ENCODE measurements at regions not wholly inside any gene's neighbourhood (a gene's known extent, or its start where the extent isn't known, plus 50 kb on each side); places are given as distances from the start of the nearest gene placed in this dataset.

GRCh38 chr6:4327841-4328240, 192.5 kb upstream of the ECI2 start:
- DNase-seq (ENCODE audit: low spot score), result no peak

- no peak for DNase-seq (ENCODE audit: low spot score)
Measured at GRCh38 chr6:4324746-4325145, 189.4 kb upstream of the ECI2 start.

- DNase-seq (ENCODE audit: low spot score), result no peak
Measured at GRCh38 chr6:4323322-4323721, 187.9 kb upstream of the ECI2 start.

GRCh38 chr6:4322846-4323309, 187.5 kb upstream of the ECI2 start:
- no peak for DNase-seq (ENCODE audit: low spot score)

- no peak for DNase-seq (ENCODE audit: low spot score)
Measured at GRCh38 chr6:4322134-4322845, 186.9 kb upstream of the ECI2 start.

- no peak for DNase-seq (ENCODE audit: low spot score)
Measured at GRCh38 chr6:4320860-4321259, 185.5 kb upstream of the ECI2 start.

- DNase-seq (ENCODE audit: low spot score), result no peak
Measured at GRCh38 chr6:4319981-4320683, 184.8 kb upstream of the ECI2 start.

GRCh38 chr6:4318321-4318720, 182.9 kb upstream of the ECI2 start:
- no peak for DNase-seq (ENCODE audit: low spot score)

- DNase-seq (ENCODE audit: low spot score), result no peak
Measured at GRCh38 chr6:4316867-4317400, 181.6 kb upstream of the ECI2 start.

- DNase-seq (ENCODE audit: low spot score), result no peak
Measured at GRCh38 chr6:4314201-4314707, 178.9 kb upstream of the ECI2 start.

- peak; percentile 38 for DNase-seq (ENCODE audit: low spot score)
Measured at GRCh38 chr6:4313044-4313686, 177.8 kb upstream of the ECI2 start.

GRCh38 chr6:4311976-4312860, 176.8 kb upstream of the ECI2 start:
- no peak for DNase-seq (ENCODE audit: low spot score)

GRCh38 chr6:4309540-4309939, 174.2 kb upstream of the ECI2 start:
- no peak for DNase-seq (ENCODE audit: low spot score)

- DNase-seq (ENCODE audit: low spot score), result no peak
Measured at GRCh38 chr6:4308364-4308763, 173.0 kb upstream of the ECI2 start.

GRCh38 chr6:4304927-4305455, 169.6 kb upstream of the ECI2 start:
- DNase-seq (ENCODE audit: low spot score), result no peak

GRCh38 chr6:4303638-4304037, 168.3 kb upstream of the ECI2 start:
- DNase-seq (ENCODE audit: low spot score), result no peak

GRCh38 chr6:4302524-4302923, 167.1 kb upstream of the ECI2 start:
- DNase-seq (ENCODE audit: low spot score), result no peak

GRCh38 chr6:4301871-4302270, 166.5 kb upstream of the ECI2 start:
- DNase-seq (ENCODE audit: low spot score), result no peak

- DNase-seq (ENCODE audit: low spot score), result no peak
Measured at GRCh38 chr6:4300917-4301316, 165.5 kb upstream of the ECI2 start.

GRCh38 chr6:4299476-4299875, 164.1 kb upstream of the ECI2 start:
- peak; percentile 81 for DNase-seq (ENCODE audit: low spot score)

GRCh38 chr6:4297348-4297747, 162.0 kb upstream of the ECI2 start:
- DNase-seq (ENCODE audit: low spot score), result no peak
